ENCODE measurements at regions not wholly inside any gene's neighbourhood (a gene's known extent, or its start where the extent isn't known, plus 50 kb on each side); places are given as distances from the start of the nearest gene placed in this dataset.

GRCh38 chr1:244286341-244286740 lies 165.4 kb downstream of the ADSS2 start:
- no peak overlapping the region for H3K27ac ChIP-seq
- H3K27ac Mint-ChIP-seq: peak overlapping the region; percentile 37
- H3K27me3 ChIP-seq: no peaks in the 10 kb centered on the region
- no peak overlapping the region for H2AFZ ChIP-seq (replicated peaks)
- no peak overlapping the region for H3K4me3 Mint-ChIP-seq
- H3K4me2 ChIP-seq: no peak overlapping the region
- H3K4me1 Mint-ChIP-seq: no peaks in the 10 kb centered on the region
- H3K27me3 Mint-ChIP-seq (ENCODE audit: insufficient read depth, low read depth): peaks cover 2% of the 10 kb centered on the region
- H3K9ac ChIP-seq: no peak overlapping the region
- no peaks in the 10 kb centered on the region for H3F3A ChIP-seq (ENCODE audit: low read depth)
- no peaks in the 10 kb centered on the region for H3K36me3 Mint-ChIP-seq
- no peaks in the 10 kb centered on the region for H3K79me2 ChIP-seq (ENCODE audit: low read depth)
- no peaks in the 10 kb centered on the region for H3K4me1 ChIP-seq
- peaks cover 14% of the 10 kb centered on the region for H3K9me3 Mint-ChIP-seq
- H3K9me3 ChIP-seq (ENCODE audit: low read depth): no peaks in the 10 kb centered on the region
- no peak overlapping the region for H3K4me3 ChIP-seq
- no peak for TF ChIP-seq EZH2 (IDR thresholded peaks at IDR 0.05)
- TF ChIP-seq, protein P1, sequence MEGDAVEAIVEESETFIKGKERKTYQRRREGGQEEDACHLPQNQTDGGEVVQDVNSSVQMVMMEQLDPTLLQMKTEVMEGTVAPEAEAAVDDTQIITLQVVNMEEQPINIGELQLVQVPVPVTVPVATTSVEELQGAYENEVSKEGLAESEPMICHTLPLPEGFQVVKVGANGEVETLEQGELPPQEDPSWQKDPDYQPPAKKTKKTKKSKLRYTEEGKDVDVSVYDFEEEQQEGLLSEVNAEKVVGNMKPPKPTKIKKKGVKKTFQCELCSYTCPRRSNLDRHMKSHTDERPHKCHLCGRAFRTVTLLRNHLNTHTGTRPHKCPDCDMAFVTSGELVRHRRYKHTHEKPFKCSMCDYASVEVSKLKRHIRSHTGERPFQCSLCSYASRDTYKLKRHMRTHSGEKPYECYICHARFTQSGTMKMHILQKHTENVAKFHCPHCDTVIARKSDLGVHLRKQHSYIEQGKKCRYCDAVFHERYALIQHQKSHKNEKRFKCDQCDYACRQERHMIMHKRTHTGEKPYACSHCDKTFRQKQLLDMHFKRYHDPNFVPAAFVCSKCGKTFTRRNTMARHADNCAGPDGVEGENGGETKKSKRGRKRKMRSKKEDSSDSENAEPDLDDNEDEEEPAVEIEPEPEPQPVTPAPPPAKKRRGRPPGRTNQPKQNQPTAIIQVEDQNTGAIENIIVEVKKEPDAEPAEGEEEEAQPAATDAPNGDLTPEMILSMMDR (IDR thresholded peaks at IDR 0.05): no peak
- no peak for TF ChIP-seq EZH2phosphoT487 (IDR thresholded peaks at IDR 0.05)
- no peak for DNase-seq (ENCODE audit: low spot score)
- no peaks in the 10 kb centered on the region for H4K20me1 ChIP-seq (ENCODE audit: low read depth)
- H3K36me3 ChIP-seq: no peaks in the 10 kb centered on the region

DNA sequence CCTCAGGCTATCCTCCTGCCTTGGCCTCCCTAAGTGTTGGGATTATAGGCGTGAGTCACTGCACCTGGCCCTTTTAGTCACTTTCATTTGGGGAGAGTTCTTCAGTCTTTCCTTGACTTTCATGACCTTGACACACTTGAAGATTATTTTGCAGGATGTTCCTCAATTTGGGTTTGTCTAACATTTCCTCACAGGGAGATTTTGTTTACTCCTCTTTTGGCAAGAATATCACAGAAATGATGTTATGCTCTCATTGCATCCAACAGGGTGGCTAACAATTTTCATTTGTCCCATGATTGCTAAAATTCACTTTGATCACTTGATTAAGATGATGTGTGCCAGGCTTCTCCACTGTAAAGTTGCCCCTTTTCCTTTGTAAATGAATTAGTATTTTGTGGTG lies 164.0 kb downstream of the ADSS2 start:
- Mint-ChIP-seq H3K27me3 (ENCODE audit: insufficient read depth, low read depth) (peaks cover 2% of the 10 kb centered on the region), H3K36me3 (no peaks in the 10 kb centered on the region), H3K4me1 (no peaks in the 10 kb centered on the region), H3K27ac (no peak overlapping the region), H3K9me3 (peaks cover 14% of the 10 kb centered on the region), H3K4me3 (no peak overlapping the region)
- H3K9ac ChIP-seq: no peak overlapping the region
- H3F3A ChIP-seq (ENCODE audit: low read depth): no peaks in the 10 kb centered on the region
- H3K4me3 ChIP-seq: no peak overlapping the region
- no peaks in the 10 kb centered on the region for H3K79me2 ChIP-seq (ENCODE audit: low read depth)
- no peak overlapping the region for H3K4me2 ChIP-seq
- H3K27ac ChIP-seq: no peak overlapping the region
- H3K27me3 ChIP-seq: no peaks in the 10 kb centered on the region
- no peaks in the 10 kb centered on the region for H3K4me1 ChIP-seq
- no peaks in the 10 kb centered on the region for H3K9me3 ChIP-seq (ENCODE audit: low read depth)
- no peaks in the 10 kb centered on the region for H3K36me3 ChIP-seq
- no peaks in the 10 kb centered on the region for H4K20me1 ChIP-seq (ENCODE audit: low read depth)
- TF ChIP-seq, protein P1 (IDR thresholded peaks at IDR 0.05): no peak
- no peak for TF ChIP-seq EZH2 (IDR thresholded peaks at IDR 0.05)
- H2AFZ ChIP-seq (replicated peaks): no peak overlapping the region
- no peak for DNase-seq (ENCODE audit: low spot score)

GRCh38 chr1:244288663-244289062 lies 163.0 kb downstream of the ADSS2 start:
- H3K79me2 ChIP-seq (ENCODE audit: low read depth): no peaks in the 10 kb centered on the region
- TF ChIP-seq EZH2 (IDR thresholded peaks at IDR 0.05) (no peak), EZH2phosphoT487 (IDR thresholded peaks at IDR 0.05) (no peak)
- TF ChIP-seq, protein P1 (IDR thresholded peaks at IDR 0.05): no peak
- no peak overlapping the region for H2AFZ ChIP-seq (replicated peaks)
- Mint-ChIP-seq H3K4me3 (no peak overlapping the region), H3K27me3 (ENCODE audit: insufficient read depth, low read depth) (peaks cover 2% of the 10 kb centered on the region), H3K9me3 (peaks cover 16% of the 10 kb centered on the region), H3K27ac (no peak overlapping the region), H3K36me3 (no peaks in the 10 kb centered on the region), H3K4me1 (no peaks in the 10 kb centered on the region)
- H3K4me2 ChIP-seq: no peak overlapping the region
- H4K20me1 ChIP-seq (ENCODE audit: low read depth): no peaks in the 10 kb centered on the region
- no peaks in the 10 kb centered on the region for H3K4me1 ChIP-seq
- no peak overlapping the region for H3K27ac ChIP-seq
- H3F3A ChIP-seq (ENCODE audit: low read depth): no peaks in the 10 kb centered on the region
- H3K9ac ChIP-seq: no peak overlapping the region
- DNase-seq (ENCODE audit: low spot score): no peak
- no peak overlapping the region for H3K4me3 ChIP-seq
- H3K27me3 ChIP-seq: no peaks in the 10 kb centered on the region
- H3K36me3 ChIP-seq: no peaks in the 10 kb centered on the region
- no peaks in the 10 kb centered on the region for H3K9me3 ChIP-seq (ENCODE audit: low read depth)

Data from neural progenitor cell (in vitro differentiated cells).